SK-N-SH (cell line): ENCODE measurements at regions not wholly inside any gene's neighbourhood (a gene's known extent, or its start where the extent isn't known, plus 50 kb on each side); places are given as distances from the start of the nearest gene placed in this dataset.

ENCODE experiments used
- CTCF ChIA-PET: fragments of 300-600, 350-600 bp; formaldehyde crosslinking; extraction: SDS; loops from one replicate; lab custom pipeline; 2021; lab: Yijun Ruan, JAX
- POLR2A ChIA-PET: fragments of 350-600 bp; sonication (Branson Sonifier 250); formaldehyde crosslinking; extraction: SDS; loops from one replicate; lab custom pipeline; 2020; ENCODE audit warnings: antibody characterized with exemption, inconsistent platforms; lab: Yijun Ruan, JAX
- DNase-seq: peaks from one replicate; pipeline ENCODE4 v3.0.0; 2012
- H2AFZ ChIP-seq: fragments of 200-600 bp; sonication (generic); 2 replicates; pipeline ENCODE4 v1.8.1; 2016; ENCODE audit warnings: antibody characterized with exemption, mild to moderate bottlenecking, low read depth
- H3F3A ChIP-seq: fragments of 200-600 bp; sonication (generic); replicated peaks from 2 replicates; pipeline ENCODE3; 2016; ENCODE audit warnings: antibody characterized with exemption, mild to moderate bottlenecking; ENCODE audit not compliant: insufficient read depth
- H3K27ac ChIP-seq, 2 experiments: fragments of 200-500 bp in 1 of 2; fragments of 200-600 bp in 1 of 2; sonication (Bioruptor generic) in 1 of 2; sonication (generic), shearing (Covaris generic) in 1 of 2; 2 replicates each; pipeline versions ENCODE4 v1.5.1 to v1.6.1; 2014 to 2016; ENCODE audit warnings: low read depth in 2 of 2, inconsistent platforms in 1 of 2, low read length in 1 of 2, mild to moderate bottlenecking in 1 of 2, mixed read lengths in 1 of 2
- H3K27me3 ChIP-seq: fragments of 200-600 bp; sonication (generic), shearing (Covaris generic); 2 replicates; pipeline ENCODE4 v1.6.1; 2016; ENCODE audit warnings: mixed run types; ENCODE audit not compliant: insufficient read depth
- H3K36me3 ChIP-seq, 2 experiments: fragments of 200-500 bp in 1 of 2; fragments of 200-600 bp in 1 of 2; sonication (Bioruptor generic) in 1 of 2; sonication (generic) in 1 of 2; replicated peaks in 1 of 2; 2 replicates each; pipeline versions ENCODE3 to v1.5.1; 2014 to 2016; ENCODE audit warnings: low read length in 1 of 2, mild to moderate bottlenecking in 1 of 2; ENCODE audit not compliant: insufficient read depth in 2 of 2, control insufficient read depth in 1 of 2
- H3K4me1 ChIP-seq, 2 experiments: fragments of 200-500 bp in 1 of 2; fragments of 200-600 bp in 1 of 2; sonication (Bioruptor generic) in 1 of 2; sonication (generic), shearing (Covaris generic) in 1 of 2; 2 replicates each; pipeline versions ENCODE4 v1.5.1 to v1.6.1; 2014 to 2016; ENCODE audit warnings: low read depth in 1 of 2, low read length in 1 of 2, mixed run types in 1 of 2; ENCODE audit not compliant: insufficient read depth in 2 of 2, control insufficient read depth in 1 of 2
- H3K4me2 ChIP-seq: fragments of 200-600 bp; sonication (generic), shearing (Covaris generic); 2 replicates; pipeline ENCODE4 v1.6.1; 2017; ENCODE audit warnings: mixed run types
- H3K4me3 ChIP-seq, 2 experiments: fragments of 200-500 bp in 1 of 2; fragments of 200-600 bp in 1 of 2; sonication (Bioruptor generic) in 1 of 2; sonication (generic), shearing (Covaris generic) in 1 of 2; 2 replicates each; pipeline versions ENCODE4 v1.5.1 to v1.8.1; 2014 to 2016; ENCODE audit warnings: low read depth in 2 of 2, inconsistent platforms in 1 of 2, low read length in 1 of 2, mild to moderate bottlenecking in 1 of 2, mixed read lengths in 1 of 2, moderate library complexity in 1 of 2
- H3K79me2 ChIP-seq: fragments of 200-600 bp; sonication (generic); 2 replicates; pipeline ENCODE4 v1.8.1; 2017; ENCODE audit warnings: mild to moderate bottlenecking; ENCODE audit not compliant: insufficient read depth
- H3K9ac ChIP-seq: fragments of 200-600 bp; sonication (generic); 2 replicates; pipeline ENCODE4 v1.6.1; 2017; ENCODE audit warnings: mixed run types
- H3K9me2 ChIP-seq: fragments of 200-600 bp; sonication (generic); 2 replicates; pipeline ENCODE4 v1.6.1; 2017; ENCODE audit warnings: mixed run types
- H3K9me3 ChIP-seq: fragments of 200-600 bp; sonication (generic); 2 replicates; pipeline ENCODE4 v1.6.1; 2017; ENCODE audit warnings: mixed run types, mild to moderate bottlenecking, moderate library complexity
- H4K20me1 ChIP-seq: fragments of 200-600 bp; sonication (generic); 2 replicates; pipeline ENCODE4 v1.6.1; 2017; ENCODE audit warnings: mild to moderate bottlenecking, mixed run types; ENCODE audit not compliant: insufficient read depth
- EP300 ChIP-seq, 2 experiments: IDR thresholded peaks; 2 replicates each; pipeline versions ENCODE4 v1.4.0 to v1.6.1; 2012; ENCODE audit warnings: borderline replicate concordance in 1 of 2, low read depth in 1 of 2, low read length in 1 of 2
- EZH2phosphoT487 ChIP-seq: fragments of 200-600 bp; sonication (generic); IDR thresholded peaks from 2 replicates; pipeline ENCODE4 v1.6.1; 2017; ENCODE audit warnings: low read depth, mixed run types, mild to moderate bottlenecking, antibody characterized with exemption, moderate library complexity, borderline replicate concordance
- FOSL2 ChIP-seq: IDR thresholded peaks from 2 replicates; pipeline ENCODE4 v1.4.0; 2012; ENCODE audit warnings: low read depth, mild to moderate bottlenecking, moderate library complexity, borderline replicate concordance
- FOXM1 ChIP-seq: IDR thresholded peaks from 2 replicates; pipeline ENCODE4 v1.4.0; 2012; ENCODE audit warnings: low read depth, mild to moderate bottlenecking
- NFIC ChIP-seq: IDR thresholded peaks from 2 replicates; pipeline ENCODE4 v1.4.0; 2012; ENCODE audit warnings: borderline replicate concordance
- POLR2AphosphoS5 ChIP-seq: IDR thresholded peaks from 2 replicates; pipeline ENCODE4 v1.6.1; 2012; ENCODE audit warnings: low read depth, low read length
- RAD21 ChIP-seq: IDR thresholded peaks from 2 replicates; pipeline ENCODE4 v1.6.1; 2012; ENCODE audit warnings: mild to moderate bottlenecking, low read length
- RCOR1 ChIP-seq: fragments of 150-350 bp; IDR thresholded peaks from 2 replicates; pipeline ENCODE4 v1.6.1; 2017; ENCODE audit warnings: antibody characterized with exemption, low read length
- RXRA ChIP-seq: IDR thresholded peaks from 2 replicates; pipeline ENCODE4 v1.4.0; 2012; ENCODE audit warnings: low read depth, mild to moderate bottlenecking, borderline replicate concordance
- SMC3 ChIP-seq: IDR thresholded peaks from 2 replicates; pipeline ENCODE4 v1.6.1; 2012; ENCODE audit warnings: low read depth, low read length, improper control_type of control experiment
- TAF1 ChIP-seq: IDR thresholded peaks from 2 replicates; pipeline ENCODE4 v1.6.1; 2012; ENCODE audit warnings: low read depth, mild to moderate bottlenecking, low read length, moderate library complexity, borderline replicate concordance
- YY1 ChIP-seq: IDR thresholded peaks from 2 replicates; pipeline ENCODE4 v1.4.0; 2012; ENCODE audit warnings: low read depth, mild to moderate bottlenecking
- WGBS: methylation state at CpG from one replicate; pipeline ENCODE4 v1.1.6; 2017; ENCODE audit warnings: low lambda C conversion rate; 5-methylcytosine and 5-hydroxymethylcytosine counted together
- TF ChIP-seq, protein P1 (sequence below): IDR thresholded peaks from 2 replicates; pipeline ENCODE4 v1.6.1; 2012; ENCODE audit warnings: mild to moderate bottlenecking, low read depth, low read length, moderate library complexity
- TF ChIP-seq, protein P2 (sequence below): fragments of 200-600 bp; sonication (generic); IDR thresholded peaks from 2 replicates; pipeline ENCODE4 v1.6.1; 2017; ENCODE audit warnings: antibody characterized with exemption, mild to moderate bottlenecking, moderate library complexity
- TF ChIP-seq, protein P3 (sequence below): IDR thresholded peaks from 2 replicates; pipeline ENCODE4; 2012
- TF ChIP-seq, protein P4 (sequence below): IDR thresholded peaks from 2 replicates; pipeline ENCODE4 v1.4.0; 2012; ENCODE audit warnings: low read depth

DNA sequence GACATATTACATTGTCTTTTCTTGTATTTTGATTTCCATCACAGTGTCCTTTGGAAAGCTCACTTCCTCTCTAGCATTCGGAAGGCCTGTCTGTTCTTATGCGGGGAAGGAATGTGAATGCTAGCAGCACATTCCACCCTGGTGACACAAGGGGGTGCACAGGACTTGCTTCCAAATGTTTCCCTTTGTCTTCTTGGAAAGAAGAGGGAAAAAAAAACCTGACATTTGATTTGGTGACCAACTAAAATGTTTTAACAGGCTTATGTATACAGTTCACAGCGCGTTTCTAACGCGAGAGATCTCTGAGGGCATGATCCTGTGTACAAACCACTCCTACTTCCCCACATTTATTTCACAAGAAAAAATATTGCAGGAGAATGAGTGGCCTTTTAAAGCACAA is 107.6 kb upstream of the FXR1 start:
- Histone ChIP-seq H3K27ac (no peak overlapping the region), H3K4me1 (no peaks in the 10 kb centered on the region), H3K27me3 (no peaks in the 10 kb centered on the region), H3F3A (no peaks in the 10 kb centered on the region), H2AFZ (no peak overlapping the region), H3K9ac (no peak overlapping the region), H3K36me3 (no peaks in the 10 kb centered on the region), H3K79me2 (no peaks in the 10 kb centered on the region), H3K9me3 (no peaks in the 10 kb centered on the region), H3K9me2 (no peaks in the 10 kb centered on the region), H3K4me3 (no peak overlapping the region; a peak in 1 of 4 replicates), H4K20me1 (no peaks in the 10 kb centered on the region), H3K4me2 (no peak overlapping the region)
- TF ChIP-seq FOSL2 (no peak), FOXM1 (no peak), POLR2AphosphoS5 (no peak), SMC3 (no peak), RAD21 (peak; percentile 37), EP300 (IDR thresholded peaks at IDR 0.05; ENCODE audit: borderline replicate concordance in 1 of 2, low read depth in 1 of 2, low read length in 1 of 2) (no peak), EZH2phosphoT487 (no peak), NFIC (no peak), YY1 (no peak)
- TF ChIP-seq, protein P1, sequence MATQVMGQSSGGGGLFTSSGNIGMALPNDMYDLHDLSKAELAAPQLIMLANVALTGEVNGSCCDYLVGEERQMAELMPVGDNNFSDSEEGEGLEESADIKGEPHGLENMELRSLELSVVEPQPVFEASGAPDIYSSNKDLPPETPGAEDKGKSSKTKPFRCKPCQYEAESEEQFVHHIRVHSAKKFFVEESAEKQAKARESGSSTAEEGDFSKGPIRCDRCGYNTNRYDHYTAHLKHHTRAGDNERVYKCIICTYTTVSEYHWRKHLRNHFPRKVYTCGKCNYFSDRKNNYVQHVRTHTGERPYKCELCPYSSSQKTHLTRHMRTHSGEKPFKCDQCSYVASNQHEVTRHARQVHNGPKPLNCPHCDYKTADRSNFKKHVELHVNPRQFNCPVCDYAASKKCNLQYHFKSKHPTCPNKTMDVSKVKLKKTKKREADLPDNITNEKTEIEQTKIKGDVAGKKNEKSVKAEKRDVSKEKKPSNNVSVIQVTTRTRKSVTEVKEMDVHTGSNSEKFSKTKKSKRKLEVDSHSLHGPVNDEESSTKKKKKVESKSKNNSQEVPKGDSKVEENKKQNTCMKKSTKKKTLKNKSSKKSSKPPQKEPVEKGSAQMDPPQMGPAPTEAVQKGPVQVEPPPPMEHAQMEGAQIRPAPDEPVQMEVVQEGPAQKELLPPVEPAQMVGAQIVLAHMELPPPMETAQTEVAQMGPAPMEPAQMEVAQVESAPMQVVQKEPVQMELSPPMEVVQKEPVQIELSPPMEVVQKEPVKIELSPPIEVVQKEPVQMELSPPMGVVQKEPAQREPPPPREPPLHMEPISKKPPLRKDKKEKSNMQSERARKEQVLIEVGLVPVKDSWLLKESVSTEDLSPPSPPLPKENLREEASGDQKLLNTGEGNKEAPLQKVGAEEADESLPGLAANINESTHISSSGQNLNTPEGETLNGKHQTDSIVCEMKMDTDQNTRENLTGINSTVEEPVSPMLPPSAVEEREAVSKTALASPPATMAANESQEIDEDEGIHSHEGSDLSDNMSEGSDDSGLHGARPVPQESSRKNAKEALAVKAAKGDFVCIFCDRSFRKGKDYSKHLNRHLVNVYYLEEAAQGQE: no peak
- TF ChIP-seq, protein P2, sequence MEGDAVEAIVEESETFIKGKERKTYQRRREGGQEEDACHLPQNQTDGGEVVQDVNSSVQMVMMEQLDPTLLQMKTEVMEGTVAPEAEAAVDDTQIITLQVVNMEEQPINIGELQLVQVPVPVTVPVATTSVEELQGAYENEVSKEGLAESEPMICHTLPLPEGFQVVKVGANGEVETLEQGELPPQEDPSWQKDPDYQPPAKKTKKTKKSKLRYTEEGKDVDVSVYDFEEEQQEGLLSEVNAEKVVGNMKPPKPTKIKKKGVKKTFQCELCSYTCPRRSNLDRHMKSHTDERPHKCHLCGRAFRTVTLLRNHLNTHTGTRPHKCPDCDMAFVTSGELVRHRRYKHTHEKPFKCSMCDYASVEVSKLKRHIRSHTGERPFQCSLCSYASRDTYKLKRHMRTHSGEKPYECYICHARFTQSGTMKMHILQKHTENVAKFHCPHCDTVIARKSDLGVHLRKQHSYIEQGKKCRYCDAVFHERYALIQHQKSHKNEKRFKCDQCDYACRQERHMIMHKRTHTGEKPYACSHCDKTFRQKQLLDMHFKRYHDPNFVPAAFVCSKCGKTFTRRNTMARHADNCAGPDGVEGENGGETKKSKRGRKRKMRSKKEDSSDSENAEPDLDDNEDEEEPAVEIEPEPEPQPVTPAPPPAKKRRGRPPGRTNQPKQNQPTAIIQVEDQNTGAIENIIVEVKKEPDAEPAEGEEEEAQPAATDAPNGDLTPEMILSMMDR: peak; percentile 30
- WGBS: 75% methylated on average over 6 of the region's 6 CpGs
- no peak for DNase-seq
- CTCF ChIA-PET: interaction anchor here (0.8 kb wide), 1 partner anchor 371 kb away, joined by 4 read pairs; no protein-coding TSS in a partner anchor
- POLR2A ChIA-PET: no interaction called here

DNA sequence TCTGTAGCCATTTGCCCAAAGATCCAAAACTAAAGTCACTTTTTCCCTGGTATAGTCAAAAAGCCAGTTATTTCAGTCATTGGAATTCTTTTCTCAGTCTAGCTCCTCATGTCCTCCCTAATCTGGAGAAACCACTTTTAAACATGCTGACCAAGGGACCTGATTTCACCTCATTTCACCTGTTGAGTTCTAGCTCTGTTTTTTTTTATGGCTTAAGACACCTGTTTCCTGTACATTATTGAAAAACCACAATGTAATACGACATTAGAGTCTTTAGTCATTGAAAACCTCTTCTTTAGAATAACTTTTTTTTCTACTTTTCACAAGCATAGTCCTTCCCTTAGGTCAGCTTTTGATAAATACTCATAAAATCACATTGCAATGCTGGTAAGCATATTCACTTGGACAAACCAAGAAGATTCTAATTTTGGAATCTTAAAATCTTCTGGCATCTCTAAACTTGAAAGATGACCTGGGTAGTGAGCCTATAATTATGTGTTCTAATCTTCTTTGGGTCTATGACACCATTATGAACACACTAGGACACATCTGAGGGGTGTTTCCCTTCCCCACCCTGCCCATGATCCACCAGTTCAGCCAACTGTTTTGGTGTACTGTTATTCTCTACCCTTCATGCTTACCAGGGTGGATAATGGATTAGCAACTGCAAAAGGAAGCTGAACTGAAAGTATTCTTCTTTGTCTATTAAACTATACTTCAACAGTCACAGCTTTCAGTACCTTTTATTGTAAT is 103.5 kb upstream of the FXR1 start:
- WGBS: 9% methylated on average over 1 of the region's 1 CpG
- CTCF ChIA-PET: interaction anchor here (1.0 to 1.1 kb wide), 2 partner anchors 9 to 19 kb away, joined by 3 read pairs; no protein-coding TSS in a partner anchor
- no peak for TF ChIP-seq EZH2phosphoT487
- TF ChIP-seq, protein P3, sequence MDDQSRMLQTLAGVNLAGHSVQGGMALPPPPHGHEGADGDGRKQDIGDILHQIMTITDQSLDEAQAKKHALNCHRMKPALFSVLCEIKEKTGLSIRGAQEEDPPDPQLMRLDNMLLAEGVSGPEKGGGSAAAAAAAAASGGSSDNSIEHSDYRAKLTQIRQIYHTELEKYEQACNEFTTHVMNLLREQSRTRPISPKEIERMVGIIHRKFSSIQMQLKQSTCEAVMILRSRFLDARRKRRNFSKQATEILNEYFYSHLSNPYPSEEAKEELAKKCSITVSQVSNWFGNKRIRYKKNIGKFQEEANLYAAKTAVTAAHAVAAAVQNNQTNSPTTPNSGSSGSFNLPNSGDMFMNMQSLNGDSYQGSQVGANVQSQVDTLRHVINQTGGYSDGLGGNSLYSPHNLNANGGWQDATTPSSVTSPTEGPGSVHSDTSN: no peak
- no peak for TF ChIP-seq RCOR1
- TF ChIP-seq, protein P4, sequence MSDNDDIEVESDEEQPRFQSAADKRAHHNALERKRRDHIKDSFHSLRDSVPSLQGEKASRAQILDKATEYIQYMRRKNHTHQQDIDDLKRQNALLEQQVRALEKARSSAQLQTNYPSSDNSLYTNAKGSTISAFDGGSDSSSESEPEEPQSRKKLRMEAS: no peak
- TF ChIP-seq, protein P1: no peak
- no peak for TF ChIP-seq RAD21
- TF ChIP-seq RXRA: no peak
- no peak for TF ChIP-seq TAF1

More for the DNA sequence above, 103.5 kb upstream of the FXR1 start:
- H3K27ac ChIP-seq: no peak overlapping the region
- H3K9me3 ChIP-seq: no peaks in the 10 kb centered on the region
- H3K9me2 ChIP-seq: no peaks in the 10 kb centered on the region
- no peaks in the 10 kb centered on the region for H4K20me1 ChIP-seq
- no peak overlapping the region for H3K9ac ChIP-seq
- H2AFZ ChIP-seq: no peak overlapping the region
- POLR2A ChIA-PET: no interaction called here
- no peaks in the 10 kb centered on the region for H3K27me3 ChIP-seq
- no peaks in the 10 kb centered on the region for H3K36me3 ChIP-seq
- no peaks in the 10 kb centered on the region for H3K79me2 ChIP-seq
- H3K4me1 ChIP-seq: no peaks in the 10 kb centered on the region
- no peak overlapping the region for H3K4me2 ChIP-seq
- no peaks in the 10 kb centered on the region for H3F3A ChIP-seq
- H3K4me3 ChIP-seq: no peak overlapping the region
- no peak for DNase-seq
